22Rv1 (cell line): ENCODE measurements at regions not wholly inside any gene's neighbourhood (a gene's known extent, or its start where the extent isn't known, plus 50 kb on each side); places are given as distances from the start of the nearest gene placed in this dataset.

Source experiments
- H3K27ac ChIP-seq: fragments of 450-650 bp; 2 replicates; pipeline ENCODE4 v1.5.1; 2017
- ZFX ChIP-seq: fragments of 450-650 bp; IDR thresholded peaks from 2 replicates; pipeline ENCODE4 v1.6.1; 2017; ENCODE audit warnings: antibody characterized with exemption, borderline replicate concordance
- TF ChIP-seq, protein P1 (sequence below): fragments of 450-650 bp; IDR thresholded peaks from 2 replicates; pipeline ENCODE4 v1.5.1; 2017; ENCODE audit warnings: mild to moderate bottlenecking

DNA sequence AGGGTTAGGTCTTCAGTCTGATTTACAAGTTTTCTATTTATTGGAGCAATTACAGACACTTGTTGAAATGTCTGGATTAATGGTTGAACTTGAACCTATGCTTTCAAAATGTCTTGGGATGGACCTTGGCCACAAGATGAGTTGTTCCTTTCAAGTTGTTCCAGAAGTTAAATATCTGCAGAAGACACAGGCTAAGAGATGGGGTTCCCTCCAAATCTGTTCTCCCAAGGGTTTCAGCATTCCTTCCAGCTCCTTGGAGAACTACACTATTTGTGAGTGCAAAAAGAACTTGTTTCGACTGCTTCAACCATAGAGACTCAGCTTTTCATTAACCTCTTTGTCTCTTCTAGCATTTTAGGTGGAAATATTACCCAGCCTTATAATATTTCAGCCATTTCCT lies 189.0 kb upstream of the BLID start:
- TF ChIP-seq, protein P1, sequence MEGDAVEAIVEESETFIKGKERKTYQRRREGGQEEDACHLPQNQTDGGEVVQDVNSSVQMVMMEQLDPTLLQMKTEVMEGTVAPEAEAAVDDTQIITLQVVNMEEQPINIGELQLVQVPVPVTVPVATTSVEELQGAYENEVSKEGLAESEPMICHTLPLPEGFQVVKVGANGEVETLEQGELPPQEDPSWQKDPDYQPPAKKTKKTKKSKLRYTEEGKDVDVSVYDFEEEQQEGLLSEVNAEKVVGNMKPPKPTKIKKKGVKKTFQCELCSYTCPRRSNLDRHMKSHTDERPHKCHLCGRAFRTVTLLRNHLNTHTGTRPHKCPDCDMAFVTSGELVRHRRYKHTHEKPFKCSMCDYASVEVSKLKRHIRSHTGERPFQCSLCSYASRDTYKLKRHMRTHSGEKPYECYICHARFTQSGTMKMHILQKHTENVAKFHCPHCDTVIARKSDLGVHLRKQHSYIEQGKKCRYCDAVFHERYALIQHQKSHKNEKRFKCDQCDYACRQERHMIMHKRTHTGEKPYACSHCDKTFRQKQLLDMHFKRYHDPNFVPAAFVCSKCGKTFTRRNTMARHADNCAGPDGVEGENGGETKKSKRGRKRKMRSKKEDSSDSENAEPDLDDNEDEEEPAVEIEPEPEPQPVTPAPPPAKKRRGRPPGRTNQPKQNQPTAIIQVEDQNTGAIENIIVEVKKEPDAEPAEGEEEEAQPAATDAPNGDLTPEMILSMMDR: no peak
- TF ChIP-seq ZFX: no peak
- H3K27ac ChIP-seq: no peak overlapping the region

DNA sequence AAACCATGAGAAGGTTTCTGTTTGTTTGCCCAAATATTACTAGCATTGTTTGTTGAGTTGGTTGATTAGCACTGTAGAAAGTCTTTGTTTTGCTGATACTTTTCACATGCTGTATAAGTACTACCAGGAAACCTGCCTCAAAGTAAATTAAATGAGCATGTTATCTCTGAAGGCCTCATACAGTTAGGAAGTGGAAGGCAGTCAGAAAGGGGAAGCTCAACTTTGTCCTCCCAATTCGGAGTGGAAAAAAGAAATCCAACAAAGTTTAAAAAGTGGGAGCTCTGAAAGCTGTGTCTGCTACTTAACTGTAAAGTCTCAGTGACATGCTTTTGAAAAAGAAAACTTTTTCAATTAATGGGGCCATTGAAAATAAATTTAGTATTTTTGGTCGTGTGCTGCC lies 188.3 kb upstream of the BLID start:
- no peak overlapping the region for H3K27ac ChIP-seq
- TF ChIP-seq, protein P1: no peak
- no peak for TF ChIP-seq ZFX

DNA sequence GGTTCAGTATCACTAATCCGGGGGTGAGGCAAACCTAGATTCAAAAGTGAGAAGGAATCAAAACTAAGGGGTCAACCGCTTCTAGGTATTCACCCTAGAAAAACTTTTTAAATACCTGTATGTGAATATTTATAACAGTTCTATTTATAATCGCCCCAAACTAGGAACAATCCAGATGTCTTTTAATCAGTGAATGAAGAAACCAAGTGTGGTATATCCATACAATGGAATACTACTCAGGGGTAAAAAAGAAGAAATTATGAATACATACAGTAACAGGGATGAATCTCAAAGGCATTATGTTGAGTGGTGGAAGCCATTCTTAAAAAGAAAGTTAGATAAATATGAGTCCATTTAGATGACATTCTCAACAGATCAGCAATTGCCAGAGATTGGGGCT lies 178.0 kb upstream of the BLID start:
- no peak overlapping the region for H3K27ac ChIP-seq
- TF ChIP-seq, protein P1: no peak
- no peak for TF ChIP-seq ZFX

DNA sequence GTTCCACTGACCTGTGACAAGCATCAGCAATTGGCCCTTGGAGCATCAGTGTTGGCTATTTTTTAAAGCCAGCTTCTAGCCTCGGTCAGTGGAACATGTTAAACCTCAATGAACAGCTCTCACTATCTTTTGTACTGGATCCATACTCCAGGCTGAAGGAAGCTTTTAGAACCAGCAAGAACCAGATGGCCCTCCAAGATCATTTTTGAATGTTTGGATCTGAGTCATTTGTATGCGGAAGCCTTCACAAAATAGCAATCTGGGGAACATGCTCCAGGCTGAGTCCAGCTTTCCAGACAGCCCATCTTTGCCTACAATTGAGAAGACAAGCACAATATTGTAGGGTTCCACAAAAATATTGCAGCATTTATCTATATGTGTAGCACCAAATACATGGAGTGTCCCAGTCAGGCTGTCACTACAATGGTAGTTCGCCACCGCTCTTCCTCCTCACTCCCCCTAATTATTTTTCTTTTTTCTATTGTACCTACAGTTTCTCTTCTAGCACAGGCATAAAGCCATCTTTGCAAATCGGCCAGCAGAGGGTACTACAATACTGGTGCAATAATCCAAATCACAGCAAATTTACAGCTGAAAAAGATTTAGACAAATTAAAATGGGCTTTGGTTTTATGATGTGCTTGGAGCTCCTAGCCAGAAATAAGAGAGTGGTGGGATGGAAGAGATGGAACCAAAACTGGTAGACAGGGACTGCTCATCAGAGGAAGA lies 177.4 kb upstream of the BLID start:
- H3K27ac ChIP-seq: no peak overlapping the region
- TF ChIP-seq ZFX: no peak
- TF ChIP-seq, protein P1: no peak; the same call in 1 of the 2 replicates

DNA sequence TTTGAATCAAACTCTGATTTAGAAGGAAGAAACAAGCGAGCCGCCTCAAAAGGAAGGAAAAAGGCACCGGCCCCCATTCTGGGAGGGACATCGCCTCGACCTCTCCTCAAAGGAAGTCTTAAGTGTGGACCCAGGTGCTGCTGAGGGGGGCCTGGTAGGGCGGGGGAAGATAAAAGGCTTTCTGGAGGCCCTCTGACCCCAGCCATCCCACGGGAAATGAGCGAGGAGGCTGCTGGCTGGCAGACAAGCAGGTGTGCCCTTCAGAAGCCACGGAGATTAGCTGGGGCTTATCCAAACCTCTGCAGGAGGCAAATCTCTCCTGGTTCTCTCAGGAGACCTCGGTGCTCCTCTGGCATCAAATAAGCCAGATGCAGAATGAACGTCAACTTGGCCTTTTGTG lies 171.4 kb upstream of the BLID start:
- no peak for TF ChIP-seq ZFX
- TF ChIP-seq, protein P1: no peak

DNA sequence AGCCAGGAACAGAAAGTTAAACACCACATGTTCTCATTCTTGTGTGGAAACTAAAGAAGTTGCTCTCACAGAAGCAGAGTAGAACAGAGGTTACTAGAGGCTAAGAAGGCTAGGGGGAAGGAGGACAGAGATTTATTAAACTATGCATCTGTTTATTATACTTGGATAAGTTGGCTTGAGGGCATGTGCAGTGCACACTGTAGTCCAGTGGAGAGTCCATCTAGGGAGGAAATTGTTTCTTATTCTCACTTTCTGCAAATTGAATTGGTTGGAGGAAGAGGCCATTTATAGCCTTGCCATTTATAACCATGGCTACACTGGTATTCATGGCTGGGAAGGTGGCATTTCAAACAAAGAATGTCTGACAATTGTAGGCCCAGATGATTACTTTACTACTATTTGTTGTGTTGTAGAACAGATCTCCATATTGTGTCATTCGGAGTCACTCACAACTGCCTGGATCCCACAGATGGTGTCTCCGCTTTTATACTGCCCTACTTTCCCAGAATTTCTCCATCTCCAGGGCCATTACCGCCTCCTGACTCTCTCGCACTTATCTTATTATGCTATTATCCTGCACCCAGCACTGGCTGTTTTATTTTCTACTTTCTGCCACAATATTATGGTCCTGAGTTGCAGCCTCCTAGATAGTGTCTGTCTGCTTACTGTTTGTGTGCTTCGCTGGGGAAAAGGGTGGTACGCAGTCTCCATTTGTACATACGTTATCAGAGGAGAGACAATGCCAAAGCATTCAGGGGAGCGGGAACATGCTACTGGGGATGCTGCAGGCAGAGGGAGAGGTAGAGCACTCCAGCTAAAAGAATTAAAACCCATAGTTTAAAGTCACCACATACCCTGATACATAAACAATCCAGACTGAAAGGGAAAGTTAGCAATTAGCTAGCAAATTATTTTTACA lies 169.3 kb upstream of the BLID start:
- no peak overlapping the region for H3K27ac ChIP-seq
- TF ChIP-seq, protein P1: no peak
- no peak for TF ChIP-seq ZFX

More for the DNA sequence above, 171.4 kb upstream of the BLID start:
- no peak overlapping the region for H3K27ac ChIP-seq

DNA sequence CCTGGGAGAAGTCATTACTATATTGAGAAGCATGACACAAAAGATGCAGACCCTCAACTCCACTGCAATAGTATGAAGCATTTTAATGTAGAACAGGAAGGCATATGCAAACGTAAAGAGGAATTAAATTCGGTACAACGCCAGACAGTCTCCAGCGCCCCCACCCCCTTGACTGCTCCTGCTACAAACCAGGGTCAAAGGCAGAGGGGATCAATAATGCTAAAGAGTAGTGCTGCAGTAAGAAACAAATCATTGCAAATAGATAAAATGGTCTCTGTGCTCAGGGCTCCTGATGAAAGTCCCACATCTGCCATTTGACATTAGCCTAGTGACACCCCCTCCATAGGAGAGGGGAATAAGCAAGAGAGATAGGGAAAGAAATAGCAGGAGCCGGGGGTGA lies 164.9 kb upstream of the BLID start:
- no peak overlapping the region for H3K27ac ChIP-seq
- no peak for TF ChIP-seq ZFX
- TF ChIP-seq, protein P1: no peak
